MCF 10A (cell line): ENCODE measurements at regions not wholly inside any gene's neighbourhood (a gene's known extent, or its start where the extent isn't known, plus 50 kb on each side); places are given as distances from the start of the nearest gene placed in this dataset.
"Not testable (repeated sequence)": the region's sequence is repeated elsewhere in the genome, so short reads cannot be mapped to it uniquely, and the experiment has no call there.

Source experiments
- BruUV-seq: library from RNA; stranded (reverse); fragments of 400-500 nt; replicated peaks from 2 replicates; lab custom pipeline; 2021; lab: Mats Ljungman, UMichigan
- CTCF ChIA-PET: fragments of 300-600 bp; sonication (Branson Sonifier 250); formaldehyde crosslinking; extraction: SDS; loops from one replicate; lab custom pipeline; 2021; ENCODE audit warnings: antibody characterized with exemption, inconsistent platforms; lab: Yijun Ruan, JAX
- POLR2A ChIA-PET: fragments of 300-600, 350-650 bp; sonication (Branson Sonifier 250); formaldehyde crosslinking; extraction: SDS; loops from one replicate; lab custom pipeline; 2020; ENCODE audit warnings: antibody characterized with exemption, inconsistent platforms; lab: Yijun Ruan, JAX
- DNase-seq: peaks from one replicate; pipeline ENCODE4 v3.0.0-alpha.2; 2018; ENCODE audit not compliant: unreplicated experiment
- H3K27ac Mint-ChIP-seq: one replicate; pipeline ENCODE4 v1.8.0; 2022; ENCODE audit warnings: mild to moderate bottlenecking, low read depth, mixed read lengths; ENCODE audit not compliant: unreplicated experiment
- H3K27me3 Mint-ChIP-seq: one replicate; pipeline ENCODE4 v1.8.0; 2022; ENCODE audit warnings: mixed read lengths; ENCODE audit not compliant: insufficient read depth, unreplicated experiment
- H3K36me3 Mint-ChIP-seq: one replicate; pipeline ENCODE4 v1.8.0; 2022; ENCODE audit warnings: mild to moderate bottlenecking, moderate library complexity, mixed read lengths; ENCODE audit not compliant: insufficient read depth, unreplicated experiment
- H3K4me1 Mint-ChIP-seq: one replicate; pipeline ENCODE4 v1.8.0; 2022; ENCODE audit warnings: mixed read lengths; ENCODE audit not compliant: insufficient read depth, unreplicated experiment
- H3K4me3 Mint-ChIP-seq: one replicate; pipeline ENCODE4 v1.8.0; 2022; ENCODE audit warnings: mild to moderate bottlenecking, moderate library complexity, mixed read lengths; ENCODE audit not compliant: unreplicated experiment
- H3K9me3 Mint-ChIP-seq: one replicate; pipeline ENCODE4 v1.8.0; 2022; ENCODE audit warnings: mixed read lengths; ENCODE audit not compliant: unreplicated experiment
- intact Hi-C: fragments of 100-400 bp; cut with micrococcal nuclease; formaldehyde crosslinking; loops from 2 replicates; pipeline ENCODE4 v1.14.1; 2022
- TF ChIP-seq, protein P1 (sequence below): fragments of 200-600 bp; IDR thresholded peaks from one replicate; pipeline ENCODE4 v1.8.0; 2022; ENCODE audit warnings: antibody characterized with exemption, mild to moderate bottlenecking; ENCODE audit not compliant: unreplicated experiment

DNA sequence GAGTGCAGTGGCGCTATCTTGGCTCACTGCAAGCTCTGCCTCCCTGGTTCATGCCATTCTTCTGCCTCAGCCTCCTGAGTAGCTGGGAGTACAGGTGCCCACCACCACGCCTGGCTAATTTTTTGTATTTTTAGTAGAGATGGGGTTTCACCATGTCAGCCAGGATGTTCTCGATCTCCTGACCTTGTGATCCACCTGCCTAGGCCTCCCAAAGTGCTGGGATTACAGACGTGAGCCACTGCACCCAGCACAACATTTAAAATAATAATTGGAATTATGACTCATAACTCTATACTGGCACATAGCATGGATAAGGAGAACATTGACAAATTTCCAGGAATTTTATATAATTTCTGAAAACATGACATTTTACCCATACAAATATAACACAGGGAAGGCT lies 54.2 kb downstream of the DBET start:
- H3K4me1 Mint-ChIP-seq, intact Hi-C loops, H3K9me3 Mint-ChIP-seq, H3K27me3 Mint-ChIP-seq, BruUV-seq, H3K27ac Mint-ChIP-seq, POLR2A ChIA-PET, H3K36me3 Mint-ChIP-seq, DNase-seq, CTCF ChIA-PET, H3K4me3 Mint-ChIP-seq: not testable (repeated sequence)

DNA sequence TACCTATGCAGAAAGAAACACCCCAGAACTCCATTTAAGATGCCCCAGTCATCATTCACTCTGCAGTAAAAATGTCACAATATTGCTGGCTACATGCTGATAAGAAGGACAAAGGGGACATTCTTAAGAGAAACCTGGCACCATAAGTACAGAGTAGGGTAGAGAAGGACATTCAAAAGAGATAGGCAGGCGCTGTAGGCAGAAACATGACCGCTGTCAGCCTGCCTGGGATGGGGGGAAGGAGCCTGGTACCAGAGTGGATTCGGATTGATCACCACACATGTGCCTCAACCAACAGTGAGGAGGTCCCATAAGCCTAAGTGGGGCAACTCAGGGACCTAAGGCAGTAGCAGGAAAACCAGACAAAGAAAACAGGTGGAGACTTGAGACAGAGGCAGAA lies 54.1 kb upstream of the DUX4 start:
- intact Hi-C loops, H3K4me1 Mint-ChIP-seq, CTCF ChIA-PET, H3K27me3 Mint-ChIP-seq, H3K4me3 Mint-ChIP-seq, DNase-seq, BruUV-seq, POLR2A ChIA-PET, H3K9me3 Mint-ChIP-seq, H3K27ac Mint-ChIP-seq, H3K36me3 Mint-ChIP-seq: not testable (repeated sequence)

DNA sequence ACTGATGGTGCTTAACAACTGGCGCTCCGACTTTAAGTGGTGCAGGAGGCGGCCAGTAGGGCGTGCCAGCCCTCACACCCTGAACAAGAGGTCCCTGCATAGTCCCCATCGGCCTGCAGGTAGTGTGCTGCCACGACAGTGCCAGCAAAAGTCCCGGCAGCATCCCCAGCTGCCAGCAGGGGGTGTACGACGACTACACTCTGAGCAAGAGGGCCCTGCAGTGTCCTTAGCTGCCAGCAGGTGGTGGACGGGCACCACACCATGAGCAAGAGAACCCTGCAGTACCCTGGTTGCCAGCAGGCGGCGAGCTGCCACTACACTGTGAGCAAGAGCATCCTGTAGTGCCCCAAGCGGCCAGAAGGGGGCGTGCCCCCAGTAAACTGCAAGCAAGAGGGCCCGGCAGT lies 53.5 kb upstream of the DUX4 start:
- CTCF ChIA-PET, H3K4me1 Mint-ChIP-seq, H3K36me3 Mint-ChIP-seq, H3K9me3 Mint-ChIP-seq, H3K27ac Mint-ChIP-seq, POLR2A ChIA-PET, intact Hi-C loops, H3K27me3 Mint-ChIP-seq, BruUV-seq, DNase-seq, H3K4me3 Mint-ChIP-seq: not testable (repeated sequence)

DNA sequence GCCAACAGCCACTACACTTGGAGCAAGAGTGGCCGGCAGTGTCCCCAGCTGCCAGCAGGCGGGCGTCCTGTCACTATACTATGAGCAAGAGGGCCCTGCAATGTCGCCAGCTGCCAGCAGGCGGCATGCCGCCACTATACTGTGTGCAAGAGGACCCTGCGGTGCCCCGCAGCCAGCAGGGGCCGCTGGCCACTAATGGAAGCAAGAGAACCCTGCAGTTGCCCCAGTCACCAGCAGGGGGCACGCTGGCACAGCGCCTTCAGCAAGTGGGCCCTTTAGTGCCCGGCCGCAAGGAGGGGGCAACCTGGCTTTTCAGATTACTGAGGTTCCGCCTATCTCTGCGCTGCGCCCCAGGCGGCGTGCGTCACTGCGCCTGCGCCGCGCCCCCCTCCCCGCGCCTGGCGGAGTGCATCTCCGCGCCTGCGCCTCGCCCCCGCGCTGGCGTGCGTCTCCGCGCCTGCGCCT lies 53.0 kb upstream of the DUX4 start:
- CTCF ChIA-PET, result not testable (repeated sequence)

DNA sequence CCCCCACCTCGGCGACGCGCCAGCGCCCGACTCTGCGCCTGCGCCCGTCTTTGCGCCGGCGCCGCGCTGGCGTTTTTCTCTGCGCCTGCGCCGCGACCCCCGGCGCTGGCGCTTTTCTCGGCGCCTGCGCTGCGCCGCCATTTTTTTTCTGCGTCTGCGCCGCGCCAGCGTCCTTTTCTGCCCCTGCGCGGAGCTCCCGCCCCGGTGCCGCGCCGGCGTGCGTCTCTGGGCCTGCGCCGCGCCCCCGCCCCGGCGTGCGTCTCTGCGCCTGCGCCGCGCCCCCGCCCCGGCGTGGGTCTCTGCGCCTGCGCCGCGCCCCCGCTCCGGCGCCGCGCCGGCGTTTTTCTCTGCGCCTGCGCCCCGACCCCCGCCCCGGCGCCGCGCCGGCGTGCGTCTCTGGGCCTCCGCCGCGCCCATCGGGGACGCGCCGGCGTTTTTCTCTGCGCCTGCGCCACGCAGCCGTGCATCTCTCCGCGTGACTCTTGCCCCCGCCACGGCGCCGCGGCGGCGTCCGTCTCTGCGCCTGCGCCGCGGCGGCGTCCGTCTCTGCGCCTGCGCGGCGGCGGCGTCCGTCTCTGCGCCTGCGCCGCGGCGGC lies 52.4 kb upstream of the DUX4 start:
- H3K36me3 Mint-ChIP-seq, H3K9me3 Mint-ChIP-seq, H3K4me1 Mint-ChIP-seq, CTCF ChIA-PET, H3K27ac Mint-ChIP-seq, DNase-seq, POLR2A ChIA-PET, H3K4me3 Mint-ChIP-seq, intact Hi-C loops, BruUV-seq, H3K27me3 Mint-ChIP-seq: not testable (repeated sequence)

More for the DNA sequence above, 53.0 kb upstream of the DUX4 start:
- BruUV-seq, DNase-seq, H3K9me3 Mint-ChIP-seq, H3K36me3 Mint-ChIP-seq, H3K4me3 Mint-ChIP-seq, intact Hi-C loops, POLR2A ChIA-PET, H3K4me1 Mint-ChIP-seq, H3K27me3 Mint-ChIP-seq, H3K27ac Mint-ChIP-seq: not testable (repeated sequence)
- TF ChIP-seq, protein P1, sequence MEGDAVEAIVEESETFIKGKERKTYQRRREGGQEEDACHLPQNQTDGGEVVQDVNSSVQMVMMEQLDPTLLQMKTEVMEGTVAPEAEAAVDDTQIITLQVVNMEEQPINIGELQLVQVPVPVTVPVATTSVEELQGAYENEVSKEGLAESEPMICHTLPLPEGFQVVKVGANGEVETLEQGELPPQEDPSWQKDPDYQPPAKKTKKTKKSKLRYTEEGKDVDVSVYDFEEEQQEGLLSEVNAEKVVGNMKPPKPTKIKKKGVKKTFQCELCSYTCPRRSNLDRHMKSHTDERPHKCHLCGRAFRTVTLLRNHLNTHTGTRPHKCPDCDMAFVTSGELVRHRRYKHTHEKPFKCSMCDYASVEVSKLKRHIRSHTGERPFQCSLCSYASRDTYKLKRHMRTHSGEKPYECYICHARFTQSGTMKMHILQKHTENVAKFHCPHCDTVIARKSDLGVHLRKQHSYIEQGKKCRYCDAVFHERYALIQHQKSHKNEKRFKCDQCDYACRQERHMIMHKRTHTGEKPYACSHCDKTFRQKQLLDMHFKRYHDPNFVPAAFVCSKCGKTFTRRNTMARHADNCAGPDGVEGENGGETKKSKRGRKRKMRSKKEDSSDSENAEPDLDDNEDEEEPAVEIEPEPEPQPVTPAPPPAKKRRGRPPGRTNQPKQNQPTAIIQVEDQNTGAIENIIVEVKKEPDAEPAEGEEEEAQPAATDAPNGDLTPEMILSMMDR, result peak; percentile 44

DNA sequence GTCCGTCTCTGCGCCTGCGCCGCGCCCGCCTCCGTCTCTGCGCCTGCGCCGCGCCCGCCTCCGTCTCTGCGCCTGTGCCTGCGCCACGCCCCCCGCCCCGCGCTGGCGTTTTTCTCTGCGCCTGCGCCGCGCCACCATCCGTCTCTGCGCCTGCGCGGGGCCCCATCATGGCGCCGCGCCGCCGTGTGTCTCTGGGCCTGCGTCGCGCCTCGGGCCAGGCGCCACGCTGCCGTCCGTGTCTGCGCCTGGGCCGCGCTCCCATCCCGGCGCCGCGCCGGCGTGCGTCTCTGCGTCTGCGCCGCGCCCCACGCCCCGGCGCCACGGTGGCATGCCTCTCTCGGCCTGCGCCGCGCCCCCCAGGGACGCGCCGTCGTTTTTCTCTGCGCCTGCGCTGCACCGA lies 51.8 kb upstream of the DUX4 start:
- Mint-ChIP-seq H3K4me3 (no peak overlapping the region), H3K36me3 (no peaks in the 10 kb centered on the region), H3K27me3 (no peaks in the 10 kb centered on the region), H3K4me1 (no peaks in the 10 kb centered on the region), H3K9me3 (no peaks in the 10 kb centered on the region), H3K27ac (no peak overlapping the region)
- BruUV-seq, result no TSS peak
- TF ChIP-seq, protein P1, result no peak
- intact Hi-C loops, result no loop called here
- ChIA-PET POLR2A (no interaction called here), CTCF (no interaction called here)
- no peak for DNase-seq

DNA sequence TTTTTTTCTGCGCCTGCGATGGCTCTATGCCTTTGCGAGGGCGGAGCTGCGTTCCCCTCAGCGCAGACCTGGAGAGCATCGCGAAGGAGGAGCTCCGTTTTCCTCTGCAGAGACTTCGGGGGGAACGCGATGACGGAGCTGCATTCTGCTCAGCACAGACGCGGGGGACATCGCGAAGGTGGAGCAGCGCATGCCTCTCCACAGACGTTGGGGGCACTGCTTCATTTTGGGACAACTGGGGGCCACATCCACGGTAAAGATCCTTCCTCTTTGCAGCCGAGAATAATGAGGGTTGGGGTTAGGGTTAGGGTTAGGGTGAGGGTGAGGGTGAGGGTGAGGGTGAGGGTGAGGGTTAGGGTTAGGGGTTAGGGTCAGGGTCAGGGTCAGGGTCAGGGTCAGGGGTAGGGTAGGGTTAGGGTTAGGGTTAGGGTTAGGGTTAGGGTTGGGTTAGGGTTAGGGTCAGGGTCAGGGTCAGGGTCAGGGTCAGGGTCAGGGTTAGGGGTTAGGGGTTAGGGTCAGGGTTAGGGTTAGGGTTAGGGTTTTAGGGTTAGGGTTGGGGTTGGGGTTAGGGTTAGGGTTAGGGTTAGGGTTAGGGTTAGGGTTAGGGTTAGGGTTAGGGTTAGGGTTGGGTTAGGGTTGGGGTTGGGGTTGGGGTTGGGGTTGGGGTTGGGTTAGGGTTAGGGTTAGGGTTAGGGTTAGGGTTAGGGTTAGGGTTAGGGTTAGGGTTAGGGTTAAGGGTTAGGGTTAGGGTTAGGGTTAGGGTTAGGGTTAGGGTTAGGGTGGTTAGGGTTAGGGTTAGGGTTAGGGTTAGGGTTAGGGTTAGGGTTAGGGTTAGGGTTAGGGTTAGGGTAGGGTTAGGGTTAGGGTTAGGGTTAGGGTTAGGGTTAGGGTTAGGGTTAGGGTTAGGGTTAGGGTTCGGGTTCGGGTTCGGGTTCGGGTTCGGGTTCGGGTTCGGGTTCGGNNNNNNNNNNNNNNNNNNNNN lies 51.1 kb upstream of the DUX4 start:
- DNase-seq, H3K9me3 Mint-ChIP-seq, BruUV-seq, CTCF ChIA-PET, POLR2A ChIA-PET, H3K27me3 Mint-ChIP-seq, H3K4me3 Mint-ChIP-seq, H3K4me1 Mint-ChIP-seq, H3K36me3 Mint-ChIP-seq, intact Hi-C loops, H3K27ac Mint-ChIP-seq: not testable (repeated sequence)
